ENCODE measurements at regions not wholly inside any gene's neighbourhood (a gene's known extent, or its start where the extent isn't known, plus 50 kb on each side); places are given as distances from the start of the nearest gene placed in this dataset.

DNA sequence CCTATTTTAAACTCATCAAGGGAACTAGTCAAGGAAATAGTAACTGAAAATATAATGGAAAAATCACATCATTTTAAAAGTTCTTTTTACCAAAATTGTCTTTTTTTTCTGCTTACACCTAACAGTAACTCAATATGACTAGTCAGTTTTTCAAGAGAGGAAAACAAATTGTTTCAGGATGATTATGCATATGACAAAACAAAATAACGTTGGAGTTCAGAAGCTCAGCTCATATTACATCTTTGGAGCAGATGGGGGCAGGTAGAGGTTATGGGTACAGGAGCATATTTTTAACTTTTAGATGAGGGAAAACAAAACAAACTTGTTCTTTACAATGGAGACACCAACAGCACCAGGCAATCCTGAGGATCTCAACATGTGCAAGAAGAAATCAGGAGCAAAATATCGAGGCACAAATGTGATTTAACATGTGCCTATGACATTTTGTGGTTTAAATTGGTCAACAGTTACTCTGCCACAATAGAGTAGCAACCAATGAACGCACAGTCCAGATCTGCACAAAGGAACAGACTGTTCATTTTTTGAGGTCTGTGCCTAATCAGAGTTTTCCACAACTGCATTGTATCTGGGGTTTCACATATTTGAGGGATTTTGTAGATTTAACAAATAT, 659.0 kb downstream of the ANXA1 start:
- TF ChIP-seq CTCF (conservative IDR thresholded peaks at IDR 0.05; ENCODE audit: control insufficient read depth, insufficient read depth, low read depth, low read length), result no peak
- H3K4me3 ChIP-seq (ENCODE audit: control insufficient read depth, low read depth, low read length), result no peak overlapping the region
- DNase-seq (ENCODE audit: low read depth), result peak; percentile 97

GRCh38 chr9:73813546-73813945, 661.9 kb downstream of the ANXA1 start:
- H3K4me3 ChIP-seq (ENCODE audit: control insufficient read depth, low read depth, low read length), result no peak overlapping the region
- TF ChIP-seq CTCF (conservative IDR thresholded peaks at IDR 0.05; ENCODE audit: control insufficient read depth, insufficient read depth, low read depth, low read length), result no peak
- DNase-seq (ENCODE audit: low read depth), result no peak

- H3K4me3 ChIP-seq (ENCODE audit: control insufficient read depth, low read depth, low read length), result no peak overlapping the region
- TF ChIP-seq CTCF (conservative IDR thresholded peaks at IDR 0.05; ENCODE audit: control insufficient read depth, insufficient read depth, low read depth, low read length), result no peak
- DNase-seq (ENCODE audit: low read depth), result no peak
These were observed 665.2 kb downstream of the ANXA1 start for GRCh38 chr9:73816905-73817304.

DNA sequence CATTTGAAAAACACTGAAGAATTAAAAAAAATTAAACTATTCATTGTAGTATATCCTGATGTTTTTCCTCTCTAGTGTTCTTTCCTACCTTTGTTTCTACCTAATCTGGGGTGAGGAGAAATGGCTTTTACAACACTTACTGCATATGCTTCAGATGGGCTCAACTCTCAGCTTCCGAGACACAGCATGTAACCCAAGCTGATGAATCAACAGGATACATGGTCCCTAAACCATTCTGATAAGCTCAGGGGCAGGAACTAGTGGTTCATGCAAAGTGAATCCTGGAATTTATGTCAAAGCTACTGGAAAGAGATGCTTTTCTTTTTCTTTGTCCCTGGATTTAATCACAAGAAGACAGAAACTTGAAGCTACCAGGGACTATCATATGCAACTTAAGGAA, 672.5 kb upstream of the RORB start:
- TF ChIP-seq CTCF (conservative IDR thresholded peaks at IDR 0.05; ENCODE audit: control insufficient read depth, insufficient read depth, low read depth, low read length), result no peak
- no peak overlapping the region for H3K4me3 ChIP-seq (ENCODE audit: control insufficient read depth, low read depth, low read length)
- no peak for DNase-seq (ENCODE audit: low read depth)

DNA sequence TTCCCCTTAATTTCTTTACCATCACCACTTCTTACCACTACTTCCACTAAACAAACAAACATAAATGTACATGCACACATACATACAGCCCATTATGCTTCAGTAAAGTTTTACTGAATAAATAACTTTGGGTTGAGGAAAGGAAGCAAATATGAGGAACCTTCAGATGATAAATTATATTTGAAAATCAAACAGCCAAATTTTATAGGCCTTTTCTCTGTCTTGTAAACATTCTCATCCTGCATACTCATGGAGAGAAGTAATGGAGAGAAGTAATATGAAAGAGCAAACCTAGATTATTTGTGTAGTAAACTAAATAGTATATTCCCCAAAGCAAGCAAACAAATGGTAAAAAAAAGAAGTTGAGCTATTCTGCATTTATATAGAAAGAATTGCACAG, 658.3 kb upstream of the RORB start:
- no peak for TF ChIP-seq CTCF (conservative IDR thresholded peaks at IDR 0.05; ENCODE audit: control insufficient read depth, insufficient read depth, low read depth, low read length)
- no peak overlapping the region for H3K4me3 ChIP-seq (ENCODE audit: control insufficient read depth, low read depth, low read length)

GRCh38 chr9:73839471-73839870, 657.7 kb upstream of the RORB start:
- no peak for DNase-seq (ENCODE audit: low read depth)
- no peak for TF ChIP-seq CTCF (conservative IDR thresholded peaks at IDR 0.05; ENCODE audit: control insufficient read depth, insufficient read depth, low read depth, low read length)
- no peak overlapping the region for H3K4me3 ChIP-seq (ENCODE audit: control insufficient read depth, low read depth, low read length)

More for the DNA sequence above, 658.3 kb upstream of the RORB start:
- DNase-seq (ENCODE audit: low read depth), result no peak

DNA sequence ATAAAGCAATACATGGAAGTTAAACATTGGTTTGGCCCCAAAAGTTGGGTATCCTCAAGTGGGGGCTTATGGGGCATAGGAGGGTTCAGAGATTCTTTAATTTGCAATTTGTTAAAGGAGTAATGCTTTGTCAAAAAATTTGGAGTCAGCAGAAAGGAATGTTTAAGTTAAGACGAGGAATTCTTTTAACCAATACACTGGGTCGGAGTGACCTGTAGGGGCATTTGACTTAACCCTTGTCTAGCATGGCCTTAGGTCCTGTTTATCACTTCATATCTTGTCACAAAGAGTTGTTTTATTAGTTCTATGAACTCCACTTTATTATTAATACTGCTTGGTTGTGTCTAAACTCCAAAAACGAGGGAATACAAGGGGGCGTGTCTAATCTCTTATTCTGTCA, 656.1 kb upstream of the RORB start:
- no peak overlapping the region for H3K4me3 ChIP-seq (ENCODE audit: control insufficient read depth, low read depth, low read length)
- no peak for TF ChIP-seq CTCF (conservative IDR thresholded peaks at IDR 0.05; ENCODE audit: control insufficient read depth, insufficient read depth, low read depth, low read length)
- no peak for DNase-seq (ENCODE audit: low read depth)
